Prostate gland (tissue), 2 donors: ENCODE measurements at regions not wholly inside any gene's neighbourhood (a gene's known extent, or its start where the extent isn't known, plus 50 kb on each side); places are given as distances from the start of the nearest gene placed in this dataset.

Source experiments
- POLR2A ChIP-seq: fragments of 450-650 bp; IDR thresholded peaks from one replicate; pipeline ENCODE4 v1.6.1; 2016; ENCODE audit warnings: antibody characterized with exemption, mild to moderate bottlenecking
- POLR2AphosphoS5 ChIP-seq: sonication (generic); formaldehyde crosslinking; IDR thresholded peaks from one replicate; pipeline ENCODE4 v1.6.1; 2017; ENCODE audit warnings: antibody characterized with exemption
- TF ChIP-seq, protein P1 (sequence below), 4 experiments: fragments of 200-600 bp in 2 of 4; fragments of 450-650 bp in 2 of 4; sonication (generic) in 2 of 4; IDR thresholded peaks; 1 replicate in 3 of 4; 2 replicates in 1 of 4; pipeline ENCODE4 v1.5.1; 2016 to 2019; ENCODE audit warnings: antibody characterized with exemption in 4 of 4, mild to moderate bottlenecking in 2 of 4, moderate library complexity in 2 of 4

DNA sequence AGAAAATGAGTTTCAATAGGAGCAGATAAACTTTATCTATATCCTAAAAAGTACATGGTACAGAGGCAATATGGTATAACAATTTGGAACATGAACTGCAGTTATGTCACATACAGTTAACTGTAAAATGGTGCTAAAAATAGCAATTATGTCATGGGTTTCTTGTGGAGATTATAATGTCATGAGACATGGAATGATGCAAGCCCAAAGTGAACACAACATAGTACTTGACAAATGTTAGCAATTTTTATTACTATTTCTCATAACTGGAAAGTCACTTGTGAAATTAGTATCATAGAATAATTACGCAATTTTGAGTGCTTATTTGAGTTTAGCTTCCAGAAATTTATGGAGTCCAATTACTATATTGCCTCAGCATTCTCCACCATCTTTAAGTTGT, 1263.4 kb downstream of the DSC3 start:
- TF ChIP-seq, protein P1, sequence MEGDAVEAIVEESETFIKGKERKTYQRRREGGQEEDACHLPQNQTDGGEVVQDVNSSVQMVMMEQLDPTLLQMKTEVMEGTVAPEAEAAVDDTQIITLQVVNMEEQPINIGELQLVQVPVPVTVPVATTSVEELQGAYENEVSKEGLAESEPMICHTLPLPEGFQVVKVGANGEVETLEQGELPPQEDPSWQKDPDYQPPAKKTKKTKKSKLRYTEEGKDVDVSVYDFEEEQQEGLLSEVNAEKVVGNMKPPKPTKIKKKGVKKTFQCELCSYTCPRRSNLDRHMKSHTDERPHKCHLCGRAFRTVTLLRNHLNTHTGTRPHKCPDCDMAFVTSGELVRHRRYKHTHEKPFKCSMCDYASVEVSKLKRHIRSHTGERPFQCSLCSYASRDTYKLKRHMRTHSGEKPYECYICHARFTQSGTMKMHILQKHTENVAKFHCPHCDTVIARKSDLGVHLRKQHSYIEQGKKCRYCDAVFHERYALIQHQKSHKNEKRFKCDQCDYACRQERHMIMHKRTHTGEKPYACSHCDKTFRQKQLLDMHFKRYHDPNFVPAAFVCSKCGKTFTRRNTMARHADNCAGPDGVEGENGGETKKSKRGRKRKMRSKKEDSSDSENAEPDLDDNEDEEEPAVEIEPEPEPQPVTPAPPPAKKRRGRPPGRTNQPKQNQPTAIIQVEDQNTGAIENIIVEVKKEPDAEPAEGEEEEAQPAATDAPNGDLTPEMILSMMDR (IDR thresholded peaks at IDR 0.05), result no peak
- TF ChIP-seq POLR2AphosphoS5 (no peak), POLR2A (no peak)
